ENCODE measurements at regions not wholly inside any gene's neighbourhood (a gene's known extent, or its start where the extent isn't known, plus 50 kb on each side); places are given as distances from the start of the nearest gene placed in this dataset.
A peak's percentile ranks its signal among the peaks of the same experiment; 100 is the strongest.

- Histone ChIP-seq H3K9ac (ENCODE audit: low read length) (no peak overlapping the region), H3K9me3 (ENCODE audit: low read length) (no peaks in the 10 kb centered on the region), H3K4me1 (ENCODE audit: insufficient read depth, low read length) (no peaks in the 10 kb centered on the region), H2AFZ (ENCODE audit: low read length) (no peak overlapping the region), H3K27me3 (ENCODE audit: low read length) (no peaks in the 10 kb centered on the region), H3K9me2 (replicated peaks; ENCODE audit: low read length) (no peaks in the 10 kb centered on the region), H3F3A (ENCODE audit: low read length, unreplicated experiment) (no peaks in the 10 kb centered on the region), H4K20me1 (ENCODE audit: low read length) (no peaks in the 10 kb centered on the region), H3K27ac (ENCODE audit: low read length) (no peak overlapping the region), H3K79me2 (ENCODE audit: low read length) (no peaks in the 10 kb centered on the region), H3K4me2 (ENCODE audit: low read length) (no peak overlapping the region), H3K36me3 (ENCODE audit: low read depth, low read length) (no peaks in the 10 kb centered on the region), H3K4me3 (ENCODE audit: low read length) (no peak overlapping the region)
- ATAC-seq (no peak), DNase-seq (no peak)
- ChIA-PET CTCF (no interaction called here), POLR2A (ENCODE audit: unreplicated experiment) (interaction anchor here (0.7 kb wide), 1 partner anchor 385 kb away, joined by 8 read pairs; no protein-coding TSS in a partner anchor)
- TF ChIP-seq EZH2 (IDR thresholded peaks at IDR 0.05; ENCODE audit: low read length, unreplicated experiment) (no peak), EZH2phosphoT487 (IDR thresholded peaks at IDR 0.05; ENCODE audit: borderline replicate concordance, low read length) (no peak), CTCF (conservative IDR thresholded peaks at IDR 0.05; ENCODE audit: low read depth, low read length) (no peak)
- BruUV-seq (replicated peaks) = no TSS peak
- intact Hi-C loops (cut with micrococcal nuclease) = no loop called here
Measured at GRCh38 chr4:134753390-134753789, 551.8 kb upstream of the PABPC4L start.

- Histone ChIP-seq H3K9ac (ENCODE audit: low read length) (no peak overlapping the region), H3K27ac (ENCODE audit: low read length) (no peak overlapping the region), H3K4me3 (ENCODE audit: low read length) (no peak overlapping the region), H3K27me3 (ENCODE audit: low read length) (no peaks in the 10 kb centered on the region), H3K79me2 (ENCODE audit: low read length) (no peaks in the 10 kb centered on the region), H3K4me1 (ENCODE audit: insufficient read depth, low read length) (no peaks in the 10 kb centered on the region), H3K9me2 (replicated peaks; ENCODE audit: low read length) (no peaks in the 10 kb centered on the region), H3K9me3 (ENCODE audit: low read length) (no peaks in the 10 kb centered on the region), H4K20me1 (ENCODE audit: low read length) (no peaks in the 10 kb centered on the region), H3F3A (ENCODE audit: low read length, unreplicated experiment) (no peaks in the 10 kb centered on the region), H3K4me2 (ENCODE audit: low read length) (no peak overlapping the region), H3K36me3 (ENCODE audit: low read depth, low read length) (no peaks in the 10 kb centered on the region), H2AFZ (ENCODE audit: low read length) (no peak overlapping the region)
- CTCF ChIA-PET = no interaction called here
- POLR2A ChIA-PET (ENCODE audit: unreplicated experiment) = no interaction called here
- DNase-seq (peak; percentile 13), ATAC-seq (no peak)
- intact Hi-C loops (cut with micrococcal nuclease) = no loop called here
- TF ChIP-seq EZH2phosphoT487 (IDR thresholded peaks at IDR 0.05; ENCODE audit: borderline replicate concordance, low read length) = no peak
- TF ChIP-seq CTCF (conservative IDR thresholded peaks at IDR 0.05; ENCODE audit: low read depth, low read length) = no peak
- TF ChIP-seq EZH2 (IDR thresholded peaks at IDR 0.05; ENCODE audit: low read length, unreplicated experiment) = no peak
- BruUV-seq (replicated peaks) = no TSS peak
Measured at GRCh38 chr4:134747108-134747805, 545.7 kb upstream of the PABPC4L start.

GRCh38 chr4:134740290-134740689 lies 538.7 kb upstream of the PABPC4L start:
- Histone ChIP-seq H3F3A (ENCODE audit: low read length, unreplicated experiment) (no peaks in the 10 kb centered on the region), H3K27ac (ENCODE audit: low read length) (no peak overlapping the region), H3K4me2 (ENCODE audit: low read length) (no peak overlapping the region), H3K4me3 (ENCODE audit: low read length) (no peak overlapping the region), H3K4me1 (ENCODE audit: insufficient read depth, low read length) (no peaks in the 10 kb centered on the region), H3K36me3 (ENCODE audit: low read depth, low read length) (no peaks in the 10 kb centered on the region), H2AFZ (ENCODE audit: low read length) (no peak overlapping the region), H3K9me2 (replicated peaks; ENCODE audit: low read length) (no peaks in the 10 kb centered on the region), H4K20me1 (ENCODE audit: low read length) (no peaks in the 10 kb centered on the region), H3K9ac (ENCODE audit: low read length) (no peak overlapping the region), H3K9me3 (ENCODE audit: low read length) (no peaks in the 10 kb centered on the region), H3K79me2 (ENCODE audit: low read length) (no peaks in the 10 kb centered on the region), H3K27me3 (ENCODE audit: low read length) (no peaks in the 10 kb centered on the region)
- POLR2A ChIA-PET (ENCODE audit: unreplicated experiment) = no interaction called here
- DNase-seq = no peak
- no peak for ATAC-seq
- CTCF ChIA-PET = no interaction called here
- intact Hi-C loops (cut with micrococcal nuclease) = no loop called here
- BruUV-seq (replicated peaks) = no TSS peak
- TF ChIP-seq CTCF (conservative IDR thresholded peaks at IDR 0.05; ENCODE audit: low read depth, low read length) = no peak
- TF ChIP-seq EZH2 (IDR thresholded peaks at IDR 0.05; ENCODE audit: low read length, unreplicated experiment) = no peak

Data from PC-3 (cell line).